GM19025 (cell line): ENCODE measurements at regions not wholly inside any gene's neighbourhood (a gene's known extent, or its start where the extent isn't known, plus 50 kb on each side); places are given as distances from the start of the nearest gene placed in this dataset.

Experiments
- ATAC-seq: cut with Tn5 transposase; IDR thresholded peaks from one replicate; pipeline ENCODE4 v1.9.1; 2021; ENCODE audit warnings: mild to moderate bottlenecking, low read depth, moderate library complexity; ENCODE audit not compliant: unreplicated experiment

- ATAC-seq: no peak
Measured at GRCh38 chr11:131109790-131110189, 193.5 kb upstream of the SNX19 start.

GRCh38 chr11:131111775-131112174, 195.5 kb upstream of the SNX19 start:
- ATAC-seq: no peak

DNA sequence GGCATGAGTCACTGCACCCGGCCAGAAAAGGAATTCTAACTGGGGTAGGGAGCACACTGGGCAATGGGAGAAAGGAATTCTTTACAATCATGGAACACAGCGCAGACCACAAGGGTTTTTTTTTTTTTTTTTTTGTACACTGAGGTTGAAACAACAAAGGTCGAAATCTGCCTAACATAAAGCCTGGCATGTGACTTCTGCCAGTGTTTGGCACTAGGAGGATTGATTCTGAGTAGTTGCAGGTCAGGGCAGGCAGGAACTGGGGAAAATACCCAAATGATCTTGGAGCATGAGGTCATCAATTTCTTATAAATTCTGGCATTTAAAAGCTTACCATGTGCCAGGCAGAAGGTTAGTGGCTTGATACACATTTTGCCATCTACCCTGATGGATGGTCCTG, 202.0 kb upstream of the SNX19 start:
- no peak for ATAC-seq

DNA sequence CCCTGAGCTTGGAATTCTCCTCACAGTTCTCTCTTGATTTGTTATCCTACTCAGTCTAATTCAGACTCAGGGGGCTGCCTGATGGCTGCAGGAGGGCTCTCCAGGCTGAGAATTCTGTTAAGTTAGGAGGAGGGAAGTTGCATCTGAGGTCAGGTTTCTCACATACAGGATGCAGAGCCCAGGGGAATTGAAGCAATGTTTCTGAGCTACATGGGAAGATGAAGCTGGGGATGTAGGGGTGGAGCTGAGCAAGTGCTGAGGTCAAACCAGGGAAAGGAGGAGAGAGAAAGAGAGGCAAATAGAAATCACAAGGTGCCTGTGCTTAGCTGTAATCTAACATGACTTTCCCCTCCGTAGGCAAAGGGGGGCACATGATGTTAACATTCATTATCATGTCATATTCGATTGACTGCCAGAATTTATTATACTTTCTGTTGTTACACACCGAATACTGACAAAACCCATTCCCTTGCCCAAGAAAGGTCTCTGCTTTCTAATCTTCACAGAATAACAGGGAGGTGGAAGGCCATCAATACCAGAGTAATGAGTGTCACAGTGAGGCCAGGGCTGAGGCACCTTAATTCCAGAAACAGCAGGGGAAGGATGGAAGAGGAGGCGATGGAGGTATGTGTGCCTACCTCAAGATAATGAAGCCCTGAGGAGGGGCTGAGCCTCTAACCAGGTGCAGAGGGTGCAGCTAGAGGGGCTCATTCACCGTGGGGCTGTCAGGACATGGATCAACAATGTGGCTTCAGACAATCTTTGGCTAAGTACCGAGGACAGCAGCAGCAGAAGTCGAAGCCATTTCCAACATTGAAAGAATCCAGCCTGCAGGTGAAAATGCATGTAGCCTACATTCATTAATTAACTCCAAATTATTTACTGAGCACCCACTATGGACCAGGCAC, 205.4 kb upstream of the SNX19 start:
- ATAC-seq: no peak

DNA sequence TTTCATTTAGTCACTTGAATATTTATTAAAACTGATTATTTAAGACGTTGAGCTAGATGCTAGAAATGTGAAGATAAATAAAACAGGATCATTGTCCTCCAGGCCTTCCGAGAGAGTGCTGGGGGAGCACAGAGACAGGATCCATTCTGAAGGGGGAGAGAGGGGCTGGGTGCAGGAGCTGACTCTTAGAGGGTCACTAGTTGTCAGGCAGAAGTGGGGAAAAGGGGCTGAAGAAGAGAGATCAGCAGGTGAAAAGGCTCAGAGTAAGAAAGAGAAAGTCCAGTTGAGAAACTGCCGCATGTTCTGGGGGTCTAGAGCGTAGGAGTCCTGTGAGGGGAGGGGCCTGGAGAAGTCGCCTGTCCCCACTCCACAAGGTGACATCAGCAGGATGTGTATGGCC, 206.2 kb upstream of the SNX19 start:
- ATAC-seq: no peak

DNA sequence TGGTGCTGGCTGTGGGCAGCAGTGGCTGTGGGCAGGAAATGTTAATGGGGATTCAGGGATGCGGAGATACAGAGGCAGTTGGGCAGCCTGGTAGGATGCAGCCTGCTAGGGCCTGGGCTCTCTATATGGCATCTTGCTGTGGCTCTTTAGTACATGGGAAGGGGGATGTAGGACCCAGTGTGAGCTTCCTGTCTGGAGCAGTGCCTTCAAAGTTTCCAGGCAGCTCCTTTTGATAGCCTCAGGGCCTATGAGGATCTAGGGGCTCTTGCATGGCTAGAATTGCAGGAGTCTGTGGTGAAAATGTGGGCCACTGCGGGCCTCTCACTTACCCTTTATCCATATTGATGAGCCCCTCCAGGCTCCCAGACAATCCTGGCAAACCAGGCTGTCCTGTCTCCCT, 213.2 kb upstream of the SNX19 start:
- no peak for ATAC-seq

- ATAC-seq: no peak
Measured at GRCh38 chr11:131135611-131136010, 219.3 kb upstream of the SNX19 start.

DNA sequence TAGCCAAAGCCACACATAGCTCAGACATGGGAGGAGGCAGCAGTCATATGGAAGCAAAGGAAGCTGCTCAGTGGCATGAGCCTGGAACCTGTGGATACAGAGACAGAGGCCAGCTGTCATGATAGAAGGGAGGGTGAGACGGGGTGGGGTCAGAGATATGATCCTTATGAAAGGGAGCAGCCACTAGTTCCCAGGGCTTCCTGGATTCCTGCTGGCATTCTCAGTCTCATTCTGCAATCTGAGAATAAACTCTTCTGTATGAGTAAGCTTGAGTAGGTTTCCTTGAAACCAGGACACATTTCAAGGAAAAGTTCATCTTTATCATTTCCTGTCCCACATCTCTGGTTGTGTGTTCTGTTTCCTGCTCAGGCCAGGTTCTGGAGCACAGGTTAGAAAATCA, 220.2 kb upstream of the SNX19 start:
- no peak for ATAC-seq

GRCh38 chr11:131137046-131137445, 220.8 kb upstream of the SNX19 start:
- no peak for ATAC-seq

- no peak for ATAC-seq
Measured at GRCh38 chr11:131138731-131139130, 222.5 kb upstream of the SNX19 start.

GRCh38 chr11:131145791-131146190, 224.6 kb upstream of the NTM start:
- no peak for ATAC-seq

DNA sequence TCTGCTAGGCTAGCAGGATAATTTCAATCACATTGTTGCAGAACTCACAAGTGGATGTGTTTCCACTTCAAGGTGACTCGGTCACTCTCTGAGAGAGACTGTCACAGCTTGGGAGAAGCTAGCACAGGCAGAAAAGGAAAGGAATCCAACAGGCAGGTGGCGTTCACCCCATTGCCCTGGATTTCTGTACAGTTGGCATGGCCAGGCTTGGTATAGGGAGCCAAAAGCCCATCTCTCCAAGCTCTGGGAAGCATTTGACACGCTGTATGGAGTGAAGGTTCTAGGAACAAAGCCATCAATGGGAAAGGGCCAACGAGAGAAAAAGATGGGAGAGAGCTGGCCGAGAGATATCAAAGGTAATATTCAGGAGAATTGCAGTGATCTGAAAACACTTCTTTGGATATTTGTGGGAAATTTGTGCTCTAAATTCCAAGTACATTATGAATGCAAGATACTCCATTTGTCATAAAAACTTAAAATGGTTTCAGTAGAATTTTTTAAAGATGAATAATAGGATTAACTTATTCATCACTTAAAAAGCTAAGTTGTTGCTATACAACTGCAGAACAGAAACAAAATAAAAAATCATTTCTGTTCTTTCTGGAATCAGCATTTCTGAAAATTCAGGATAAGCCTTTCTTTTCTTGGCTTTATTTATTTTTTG, 223.5 kb upstream of the NTM start:
- no peak for ATAC-seq

DNA sequence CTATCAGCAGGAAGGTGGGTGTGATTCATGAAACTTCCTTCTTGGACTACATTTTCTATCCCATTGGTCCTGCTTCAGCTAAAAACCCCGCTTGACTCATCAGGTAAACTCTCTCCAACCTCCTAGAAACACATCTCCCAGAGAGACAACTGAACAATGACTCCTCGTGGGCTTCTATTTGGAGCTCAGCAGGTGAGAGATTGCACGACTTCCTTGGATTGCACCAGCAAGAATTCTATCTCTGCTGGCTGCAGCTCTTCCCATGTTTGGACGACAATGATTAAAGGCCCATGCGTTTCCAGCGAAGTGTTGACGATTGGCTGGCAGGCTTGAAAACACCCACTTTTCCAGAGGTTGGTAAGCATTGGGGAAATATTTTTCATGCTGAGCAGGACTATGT, 216.1 kb upstream of the NTM start:
- ATAC-seq: no peak

- ATAC-seq: no peak
Measured at GRCh38 chr11:131157678-131158077, 212.7 kb upstream of the NTM start.

DNA sequence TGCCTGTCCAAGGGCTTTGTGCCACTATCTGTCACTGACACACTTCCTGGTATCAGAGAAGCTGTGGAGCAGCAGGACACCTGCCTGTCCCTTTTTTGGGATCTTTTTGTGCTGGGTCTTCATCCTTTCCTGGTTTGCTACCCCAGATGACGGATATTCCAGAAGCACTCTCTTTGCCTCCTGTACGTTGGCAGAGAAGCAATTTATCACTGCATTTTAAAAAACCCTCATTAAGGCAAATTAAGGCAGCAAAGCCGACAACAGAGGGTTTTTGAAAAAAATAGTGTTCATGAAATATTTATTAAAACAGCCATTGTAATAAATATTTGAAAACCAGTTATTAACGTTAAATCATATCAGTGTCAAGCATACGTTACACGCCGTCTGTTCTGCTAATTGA, 209.6 kb upstream of the NTM start:
- ATAC-seq: no peak

GRCh38 chr11:131163613-131164012, 206.8 kb upstream of the NTM start:
- ATAC-seq: no peak

- no peak for ATAC-seq
Measured at GRCh38 chr11:131165036-131165435, 205.4 kb upstream of the NTM start.

DNA sequence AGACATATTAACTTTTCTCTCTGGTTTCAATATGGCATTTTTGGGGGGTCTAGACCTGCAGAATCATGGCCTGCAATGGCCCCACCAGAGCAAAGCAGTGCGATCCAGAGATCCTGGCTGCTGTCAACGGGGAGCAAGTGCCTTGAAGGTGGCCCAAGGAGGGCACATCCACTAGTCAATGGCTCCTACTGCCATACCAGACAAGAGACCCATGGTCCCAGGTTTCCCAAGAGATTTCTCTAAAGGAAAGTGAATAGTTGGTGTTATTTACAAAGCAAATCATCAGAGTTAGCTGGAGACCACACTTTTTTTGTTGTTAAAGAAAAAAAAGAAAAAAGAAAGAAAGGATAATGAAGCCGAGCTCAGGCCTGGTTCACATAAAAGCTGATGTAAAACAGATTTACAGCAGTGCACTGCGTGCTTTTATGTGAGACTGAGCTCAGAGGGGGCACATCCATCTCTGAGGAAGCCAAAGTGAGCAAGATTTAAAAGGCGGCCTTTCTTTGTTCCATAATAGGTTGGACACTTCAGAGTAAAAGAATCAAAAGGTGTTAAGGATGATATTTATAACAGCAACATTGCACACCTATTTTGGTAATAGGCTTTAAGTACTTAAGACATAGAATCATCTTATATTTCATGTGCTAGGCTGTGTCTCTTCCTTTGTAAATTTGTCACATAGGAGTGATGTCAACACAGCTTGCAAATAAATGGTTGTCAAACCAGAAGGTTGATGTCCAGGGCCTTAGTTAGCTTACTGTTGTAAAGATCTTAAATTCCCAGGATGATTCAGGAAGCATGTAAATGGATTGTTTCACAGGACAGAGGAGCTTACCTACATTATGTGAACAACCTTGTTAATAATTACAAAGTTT, 201.3 kb upstream of the NTM start:
- ATAC-seq: no peak

DNA sequence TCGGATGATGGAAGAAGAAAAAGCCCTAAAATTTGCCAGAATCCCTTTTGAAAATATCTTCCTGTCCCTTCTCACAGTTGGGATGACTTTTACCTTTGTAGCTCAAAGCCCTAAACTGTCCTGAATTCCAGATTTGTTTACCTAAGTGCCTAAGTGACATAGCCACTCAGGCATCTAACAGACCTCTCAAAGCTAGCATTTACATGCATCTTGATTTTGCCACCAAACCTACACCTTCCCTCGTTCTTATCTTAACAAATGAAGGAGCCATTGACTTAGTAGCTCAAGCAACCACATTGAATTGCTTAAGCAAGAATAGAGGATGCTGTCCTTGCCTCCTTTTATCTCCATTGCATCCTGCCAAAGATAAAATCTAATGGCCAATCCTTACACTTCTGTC, 198.4 kb upstream of the NTM start:
- ATAC-seq: no peak

DNA sequence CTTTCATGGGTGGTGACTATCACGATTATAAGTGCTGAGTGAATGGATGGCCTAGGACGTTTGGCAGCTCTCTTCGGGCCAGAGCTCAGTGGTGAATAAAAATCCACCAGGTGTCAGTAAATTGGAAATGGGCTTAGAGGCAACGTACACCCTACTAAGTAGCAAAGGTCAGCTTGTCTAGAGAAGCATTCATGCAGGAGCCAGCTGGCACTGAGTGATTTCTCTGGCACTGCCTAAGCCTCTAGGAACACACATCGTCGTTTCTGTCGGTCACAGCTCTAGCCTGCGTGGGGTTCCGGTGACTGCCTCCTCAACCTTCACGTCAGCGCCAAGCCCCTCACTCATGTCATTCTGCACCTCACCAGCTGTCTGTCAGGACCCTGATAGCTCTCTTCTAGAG, 192.4 kb upstream of the NTM start:
- no peak for ATAC-seq

DNA sequence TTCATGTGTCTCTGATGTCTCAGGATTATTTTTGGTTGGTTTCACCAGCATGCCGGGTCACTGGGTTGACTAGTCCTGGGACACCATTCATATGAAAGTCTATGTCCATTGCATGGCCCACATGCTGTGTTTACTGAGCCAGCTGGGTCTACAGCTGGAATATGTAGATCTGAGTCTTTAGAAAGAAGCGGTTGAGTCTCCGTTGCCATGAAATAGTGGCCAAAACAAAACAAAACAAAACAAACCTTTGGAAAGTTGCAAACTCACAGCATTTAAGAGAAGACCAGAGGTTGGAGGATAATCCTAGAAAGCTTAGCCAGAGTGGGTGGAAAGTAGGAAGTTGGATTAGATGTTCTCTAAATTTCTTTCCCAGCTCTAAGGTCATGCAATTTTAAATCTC, 191.8 kb upstream of the NTM start:
- ATAC-seq: no peak
